Stimulated activated CD8-positive, alpha-beta memory T cell treated with anti-CD3 and anti-CD28 coated beads, Interleukin-4, amount 100 ng/mL, for 48 hours (primary cell): ENCODE measurements at regions not wholly inside any gene's neighbourhood (a gene's known extent, or its start where the extent isn't known, plus 50 kb on each side); places are given as distances from the start of the nearest gene placed in this dataset.
"Not testable (repeated sequence)": the region's sequence is repeated elsewhere in the genome, so short reads cannot be mapped to it uniquely, and the experiment has no call there.

Experiments
- DNase-seq: peaks from one replicate; pipeline ENCODE4 v3.0.0-alpha.2; 2020

- no peak for DNase-seq
Observed at GRCh38 chr17:45650561-45650960, 133.6 kb upstream of the CRHR1 start.

- no peak for DNase-seq
Observed at GRCh38 chr17:45651145-45651709, 132.9 kb upstream of the CRHR1 start.

GRCh38 chr17:45653616-45654015 is 130.5 kb upstream of the CRHR1 start:
- no peak for DNase-seq

GRCh38 chr17:45656527-45657181 is 127.5 kb upstream of the CRHR1 start:
- DNase-seq, result no peak

GRCh38 chr17:45660474-45660873 is 123.6 kb upstream of the CRHR1 start:
- DNase-seq, result no peak

GRCh38 chr17:45662432-45662831 is 121.7 kb upstream of the CRHR1 start:
- DNase-seq, result no peak

GRCh38 chr17:45663772-45664171 is 120.3 kb upstream of the CRHR1 start:
- DNase-seq, result no peak

GRCh38 chr17:45664921-45665320 is 119.2 kb upstream of the CRHR1 start:
- no peak for DNase-seq

- DNase-seq, result no peak
Observed at GRCh38 chr17:45666046-45666600, 118.0 kb upstream of the CRHR1 start.

GRCh38 chr17:45666641-45667040 is 117.5 kb upstream of the CRHR1 start:
- no peak for DNase-seq

- no peak for DNase-seq
Observed at GRCh38 chr17:45667591-45668171, 116.4 kb upstream of the CRHR1 start.

- no peak for DNase-seq
Observed at GRCh38 chr17:45668316-45668715, 115.8 kb upstream of the CRHR1 start.

- DNase-seq, result no peak
Observed at GRCh38 chr17:45672301-45672700, 111.8 kb upstream of the CRHR1 start.

- DNase-seq, result no peak
Observed at GRCh38 chr17:45672792-45673191, 111.3 kb upstream of the CRHR1 start.

- DNase-seq, result not testable (repeated sequence)
Observed at GRCh38 chr17:45673759-45674158, 110.4 kb upstream of the CRHR1 start.

GRCh38 chr17:45675012-45675411 is 109.1 kb upstream of the CRHR1 start:
- DNase-seq, result no peak

- no peak for DNase-seq
Observed at GRCh38 chr17:45675892-45676291, 108.2 kb upstream of the CRHR1 start.

GRCh38 chr17:45676695-45677094 is 107.4 kb upstream of the CRHR1 start:
- DNase-seq, result no peak

GRCh38 chr17:45677770-45678169 is 106.3 kb upstream of the CRHR1 start:
- DNase-seq, result no peak

GRCh38 chr17:45679426-45679825 is 104.7 kb upstream of the CRHR1 start:
- no peak for DNase-seq

- DNase-seq, result no peak
Observed at GRCh38 chr17:45680360-45680759, 103.8 kb upstream of the CRHR1 start.

- DNase-seq, result no peak
Observed at GRCh38 chr17:45681706-45682105, 102.4 kb upstream of the CRHR1 start.

GRCh38 chr17:45686250-45686649 is 97.9 kb upstream of the CRHR1 start:
- no peak for DNase-seq

GRCh38 chr17:45687594-45687993 is 96.5 kb upstream of the CRHR1 start:
- DNase-seq, result no peak
